SK-N-SH treated with all-trans-retinoic acid at 6 μM for 48 hours (cell line): ENCODE measurements at regions not wholly inside any gene's neighbourhood (a gene's known extent, or its start where the extent isn't known, plus 50 kb on each side); places are given as distances from the start of the nearest gene placed in this dataset.

ENCODE experiments used
- ATAC-seq: fragments of 200-7000 bp; cut with Tn5 transposase; 3 replicates; pipeline ENCODE4 v1.9.1; 2020; ENCODE audit warnings: mild to moderate bottlenecking, moderate library complexity
- ARNTL ChIP-seq: fragments of 450-650 bp; formaldehyde crosslinking; IDR thresholded peaks from 2 replicates; pipeline ENCODE4 v1.5.0; 2020; ENCODE audit warnings: low read depth, mild to moderate bottlenecking, moderate library complexity, borderline replicate concordance
- BACH2 ChIP-seq: fragments of 250-450 bp; sonication (Bioruptor Pico); IDR thresholded peaks from 2 replicates; pipeline ENCODE4 v1.9.0; 2021; ENCODE audit warnings: mild to moderate bottlenecking, borderline replicate concordance
- CSDC2 ChIP-seq: fragments of 250-450 bp; sonication (Bioruptor Pico); IDR thresholded peaks from 2 replicates; pipeline ENCODE4 v1.5.0; 2020; ENCODE audit warnings: mild to moderate bottlenecking, moderate library complexity
- ESRRG ChIP-seq: fragments of 250-450 bp; sonication (Bioruptor Pico); IDR thresholded peaks from 2 replicates; pipeline ENCODE4 v1.6.1; 2021; ENCODE audit warnings: mild to moderate bottlenecking
- GLIS3 ChIP-seq: fragments of 250-450 bp; sonication (Bioruptor Pico); IDR thresholded peaks from 2 replicates; pipeline ENCODE4 v1.5.0; 2020; ENCODE audit warnings: mild to moderate bottlenecking, moderate library complexity
- ISL1 ChIP-seq: fragments of 250-450 bp; sonication (Bioruptor Pico); IDR thresholded peaks from 2 replicates; pipeline ENCODE4 v2.1.2; 2022; ENCODE audit warnings: mild to moderate bottlenecking, moderate library complexity
- OSR1 ChIP-seq: fragments of 250-450 bp; sonication (Bioruptor Pico); IDR thresholded peaks from 2 replicates; pipeline ENCODE4 v1.8.0; 2022; ENCODE audit warnings: moderate library complexity, mild to moderate bottlenecking, inconsistent platforms
- PATZ1 ChIP-seq: fragments of 250-450 bp; sonication (Bioruptor Pico); IDR thresholded peaks from 2 replicates; pipeline ENCODE4 v1.8.0; 2020; ENCODE audit warnings: mild to moderate bottlenecking, moderate library complexity, borderline replicate concordance
- PPARA ChIP-seq: fragments of 250-450 bp; sonication (Bioruptor Pico); IDR thresholded peaks from 2 replicates; pipeline ENCODE4 v1.5.0; 2020; ENCODE audit warnings: mild to moderate bottlenecking, borderline replicate concordance
- RARB ChIP-seq: fragments of 250-450 bp; sonication (Bioruptor Pico); IDR thresholded peaks from 2 replicates; pipeline ENCODE4 v1.8.0; 2021; ENCODE audit warnings: mild to moderate bottlenecking, moderate library complexity
- SNAI2 ChIP-seq: fragments of 250-450 bp; sonication (Bioruptor Pico); IDR thresholded peaks from 2 replicates; pipeline ENCODE4 v1.5.0; 2020; ENCODE audit warnings: mild to moderate bottlenecking, moderate library complexity
- TOX ChIP-seq: fragments of 250-450 bp; sonication (Bioruptor Pico); IDR thresholded peaks from 2 replicates; pipeline ENCODE4 v1.8.0; 2021; ENCODE audit warnings: mild to moderate bottlenecking, moderate library complexity, borderline replicate concordance
- TSHZ2 ChIP-seq: fragments of 250-450 bp; sonication (Bioruptor Pico); IDR thresholded peaks from 2 replicates; pipeline ENCODE4 v1.5.0; 2020; ENCODE audit warnings: mild to moderate bottlenecking, moderate library complexity
- ZC3H10 ChIP-seq: fragments of 250-450 bp; sonication (Bioruptor Pico); IDR thresholded peaks from 2 replicates; pipeline ENCODE4 v1.5.1; 2021; ENCODE audit warnings: mild to moderate bottlenecking, moderate library complexity
- ZFP30 ChIP-seq: fragments of 450-650 bp; formaldehyde crosslinking; IDR thresholded peaks from 2 replicates; pipeline ENCODE4 v1.5.0; 2022; ENCODE audit warnings: mild to moderate bottlenecking, moderate library complexity
- ZNF565 ChIP-seq: fragments of 450-650 bp; formaldehyde crosslinking; conservative IDR thresholded peaks from 2 replicates; pipeline ENCODE4 v1.5.0; 2020; ENCODE audit warnings: low read depth, mild to moderate bottlenecking, moderate library complexity
- ZNF70 ChIP-seq: fragments of 450-650 bp; formaldehyde crosslinking; IDR thresholded peaks from 2 replicates; pipeline ENCODE4 v1.5.0; 2020; ENCODE audit warnings: mild to moderate bottlenecking, moderate library complexity
- ZNF8 ChIP-seq: fragments of 450-650 bp; formaldehyde crosslinking; IDR thresholded peaks from 2 replicates; pipeline ENCODE4 v1.5.0; 2020; ENCODE audit warnings: mild to moderate bottlenecking, moderate library complexity
- TF ChIP-seq, protein P1 (sequence below): fragments of 250-450 bp; sonication (Bioruptor Pico); IDR thresholded peaks from 2 replicates; pipeline ENCODE4 v1.5.1; 2020; ENCODE audit warnings: low read depth, mild to moderate bottlenecking, moderate library complexity
- TF ChIP-seq, protein P2 (sequence below): fragments of 250-450 bp; sonication (Bioruptor Pico); IDR thresholded peaks from 2 replicates; pipeline ENCODE4 v1.8.0; 2021; ENCODE audit warnings: low read depth, mild to moderate bottlenecking, moderate library complexity, borderline replicate concordance

DNA sequence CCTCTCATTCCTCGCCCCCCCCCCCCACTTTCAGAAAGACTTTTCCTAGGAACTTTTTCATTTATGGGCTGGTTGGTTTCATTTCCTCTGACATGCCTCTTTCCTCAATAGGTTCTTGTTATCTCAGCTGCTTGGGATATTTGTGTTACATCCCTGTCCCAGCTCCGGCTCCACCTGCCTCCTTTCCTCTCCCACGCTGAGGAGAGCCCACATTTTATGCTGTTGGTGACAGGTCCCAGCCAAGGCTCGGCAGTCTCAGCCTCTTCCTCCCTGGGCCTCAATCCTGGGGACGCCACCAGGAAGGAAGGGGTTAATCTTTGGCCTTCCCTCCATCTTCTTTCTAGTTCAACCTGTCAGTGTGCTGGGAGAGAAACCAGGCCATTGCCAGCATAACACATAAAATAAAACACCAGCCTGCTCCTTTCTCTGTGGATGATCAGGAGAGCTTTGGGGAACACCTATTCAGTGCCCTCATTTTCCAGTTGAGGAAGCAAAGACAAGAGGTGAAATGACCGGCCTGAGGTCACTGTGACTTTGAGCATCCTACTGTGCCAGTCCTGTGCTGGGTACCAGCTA is 216.9 kb upstream of the TNP1 start:
- no peak for ATAC-seq
- TF ChIP-seq CSDC2 (CRISPR knock-in tag) (no peak), ESRRG (CRISPR knock-in tag) (no peak), ZFP30 (CRISPR knock-in tag) (no peak), RARB (CRISPR knock-in tag) (no peak)
- TF ChIP-seq, protein P1, sequence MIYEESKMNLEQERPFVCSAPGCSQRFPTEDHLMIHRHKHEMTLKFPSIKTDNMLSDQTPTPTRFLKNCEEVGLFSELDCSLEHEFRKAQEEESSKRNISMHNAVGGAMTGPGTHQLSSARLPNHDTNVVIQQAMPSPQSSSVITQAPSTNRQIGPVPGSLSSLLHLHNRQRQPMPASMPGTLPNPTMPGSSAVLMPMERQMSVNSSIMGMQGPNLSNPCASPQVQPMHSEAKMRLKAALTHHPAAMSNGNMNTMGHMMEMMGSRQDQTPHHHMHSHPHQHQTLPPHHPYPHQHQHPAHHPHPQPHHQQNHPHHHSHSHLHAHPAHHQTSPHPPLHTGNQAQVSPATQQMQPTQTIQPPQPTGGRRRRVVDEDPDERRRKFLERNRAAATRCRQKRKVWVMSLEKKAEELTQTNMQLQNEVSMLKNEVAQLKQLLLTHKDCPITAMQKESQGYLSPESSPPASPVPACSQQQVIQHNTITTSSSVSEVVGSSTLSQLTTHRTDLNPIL (CRISPR knock-in tag): no peak
- TF ChIP-seq, all 23 proteins: peak for 0

- no peak for ATAC-seq
- no peak for TF ChIP-seq RARB (CRISPR knock-in tag)
- no peak for TF ChIP-seq GLIS3 (CRISPR knock-in tag)
- no peak for TF ChIP-seq ZC3H10 (CRISPR knock-in tag)
- TF ChIP-seq, protein P1 (CRISPR knock-in tag): no peak
- TF ChIP-seq ARNTL (CRISPR knock-in tag): no peak
- no peak for TF ChIP-seq ESRRG (CRISPR knock-in tag)
- no peak for TF ChIP-seq ZNF8 (CRISPR knock-in tag)
- TF ChIP-seq, all 23 proteins: peak for 0
Observed at GRCh38 chr2:217076058-217076435, 216.2 kb upstream of the TNP1 start.

DNA sequence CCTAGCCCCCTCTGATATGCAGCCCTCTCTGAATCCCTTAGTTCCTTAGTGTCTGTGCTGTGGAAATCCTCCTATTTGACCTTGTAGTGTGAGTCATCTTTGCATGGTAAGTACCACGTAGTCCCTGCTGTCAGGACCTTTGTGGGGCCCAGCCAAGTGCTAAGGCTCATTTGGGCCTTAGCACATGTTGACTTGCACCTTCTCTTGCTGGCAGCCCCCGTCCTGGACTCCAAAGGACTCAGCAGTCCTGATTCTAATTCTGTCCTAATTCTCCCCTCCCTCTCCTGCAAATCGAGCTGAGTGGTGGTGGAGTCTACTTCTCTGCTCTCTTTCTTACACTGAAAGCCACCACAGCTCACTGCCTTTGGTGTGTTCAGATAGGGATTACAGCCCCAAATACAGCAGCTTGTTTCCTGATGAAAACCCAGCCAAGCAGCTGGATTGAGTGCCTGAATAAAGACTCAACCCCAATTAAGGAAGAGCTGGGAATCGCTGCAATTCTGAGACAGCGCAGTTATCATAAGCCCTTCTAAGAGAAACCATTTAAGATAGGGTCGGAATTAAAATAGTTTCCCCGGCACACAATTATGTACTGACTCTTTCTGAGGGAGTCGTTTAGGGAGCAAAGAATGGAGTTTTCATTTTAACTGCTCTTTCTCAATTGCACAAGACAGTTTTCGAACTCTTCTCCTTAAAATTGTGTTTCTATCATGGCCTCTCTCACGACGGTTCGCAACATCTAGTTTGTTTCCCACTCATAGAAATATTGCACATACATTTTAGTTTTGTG is 215.6 kb upstream of the TNP1 start:
- ATAC-seq: no peak
- TF ChIP-seq ZNF8 (CRISPR knock-in tag): no peak
- TF ChIP-seq OSR1: no peak
- no peak for TF ChIP-seq ZFP30 (CRISPR knock-in tag)
- TF ChIP-seq, protein P2, sequence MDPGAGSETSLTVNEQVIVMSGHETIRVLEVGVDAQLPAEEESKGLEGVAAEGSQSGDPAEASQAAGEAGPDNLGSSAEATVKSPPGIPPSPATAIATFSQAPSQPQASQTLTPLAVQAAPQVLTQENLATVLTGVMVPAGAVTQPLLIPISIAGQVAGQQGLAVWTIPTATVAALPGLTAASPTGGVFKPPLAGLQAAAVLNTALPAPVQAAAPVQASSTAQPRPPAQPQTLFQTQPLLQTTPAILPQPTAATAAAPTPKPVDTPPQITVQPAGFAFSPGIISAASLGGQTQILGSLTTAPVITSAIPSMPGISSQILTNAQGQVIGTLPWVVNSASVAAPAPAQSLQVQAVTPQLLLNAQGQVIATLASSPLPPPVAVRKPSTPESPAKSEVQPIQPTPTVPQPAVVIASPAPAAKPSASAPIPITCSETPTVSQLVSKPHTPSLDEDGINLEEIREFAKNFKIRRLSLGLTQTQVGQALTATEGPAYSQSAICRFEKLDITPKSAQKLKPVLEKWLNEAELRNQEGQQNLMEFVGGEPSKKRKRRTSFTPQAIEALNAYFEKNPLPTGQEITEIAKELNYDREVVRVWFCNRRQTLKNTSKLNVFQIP (CRISPR knock-in tag): no peak
- no peak for TF ChIP-seq RARB (CRISPR knock-in tag)
- no peak for TF ChIP-seq SNAI2 (CRISPR knock-in tag)
- TF ChIP-seq, protein P1 (CRISPR knock-in tag): no peak
- TF ChIP-seq ISL1: no peak
- no peak for TF ChIP-seq CSDC2 (CRISPR knock-in tag)
- TF ChIP-seq GLIS3 (CRISPR knock-in tag): no peak
- TF ChIP-seq TOX (CRISPR knock-in tag): no peak
- TF ChIP-seq PPARA (CRISPR knock-in tag): no peak
- TF ChIP-seq PATZ1: no peak
- no peak for TF ChIP-seq ZNF70
- TF ChIP-seq BACH2 (CRISPR knock-in tag): no peak
- TF ChIP-seq ZC3H10 (CRISPR knock-in tag): no peak
- no peak for TF ChIP-seq ARNTL (CRISPR knock-in tag)

DNA sequence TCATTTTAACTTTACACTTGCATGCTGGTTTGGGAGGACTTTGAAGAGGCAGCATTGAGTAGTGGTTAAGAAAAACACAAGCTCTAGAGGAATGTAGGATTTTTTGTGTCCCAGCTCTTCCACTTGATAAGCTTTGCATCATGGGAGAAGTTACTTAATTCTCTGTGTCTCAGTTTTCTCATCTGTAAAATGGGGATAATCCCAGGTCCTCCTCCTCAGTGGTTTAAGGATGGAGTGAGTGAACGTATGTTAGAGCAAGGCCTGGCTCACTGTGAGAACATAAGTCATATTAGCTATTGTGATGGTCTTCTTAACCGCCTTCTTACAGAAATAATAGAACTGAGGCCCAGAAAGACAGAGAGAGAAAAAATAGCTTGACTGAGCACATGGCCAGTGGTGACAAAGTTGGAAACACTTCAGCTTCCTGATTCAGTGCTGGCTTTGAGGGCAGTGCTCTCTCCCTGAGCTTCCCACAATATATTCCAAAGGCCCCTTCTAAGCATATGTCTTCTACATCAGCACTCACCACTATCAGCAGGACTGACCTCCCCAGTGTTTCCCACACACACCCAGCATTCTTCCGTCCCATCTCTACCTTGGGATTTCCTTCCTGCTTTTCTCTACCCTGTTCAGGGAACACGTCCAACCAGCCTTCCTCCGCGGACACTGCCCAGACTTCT is 214.9 kb upstream of the TNP1 start:
- no peak for ATAC-seq
- TF ChIP-seq ZNF565 (CRISPR knock-in tag): no peak
- TF ChIP-seq, protein P1 (CRISPR knock-in tag): no peak
- TF ChIP-seq OSR1: no peak
- TF ChIP-seq TSHZ2 (CRISPR knock-in tag): no peak
- no peak for TF ChIP-seq SNAI2 (CRISPR knock-in tag)
- TF ChIP-seq CSDC2 (CRISPR knock-in tag): no peak
